Adrenal gland (tissue), 5 donors: ENCODE measurements at regions not wholly inside any gene's neighbourhood (a gene's known extent, or its start where the extent isn't known, plus 50 kb on each side); places are given as distances from the start of the nearest gene placed in this dataset.

Source experiments
- CTCF ChIP-seq, 6 experiments: fragments of 450-650 bp in 4 of 6; fragments of 200-600 bp in 2 of 6; sonication (generic) in 1 of 6; IDR thresholded peaks; 1 replicate in 5 of 6; 2 replicates in 1 of 6; pipeline versions ENCODE4 v1.5.1 to v1.8.0; 2016 to 2021; ENCODE audit warnings: antibody characterized with exemption in 6 of 6, mild to moderate bottlenecking in 2 of 6, moderate library complexity in 1 of 6
- POLR2A ChIP-seq, 2 donors: fragments of 450-650 bp; IDR thresholded peaks; one replicate each; pipeline ENCODE4 v1.6.1; 2017; ENCODE audit warnings: antibody characterized with exemption in 2 of 2, mild to moderate bottlenecking in 2 of 2, moderate library complexity in 1 of 2
- donor health status: DM: no; HTN: no; CAD: no.

DNA sequence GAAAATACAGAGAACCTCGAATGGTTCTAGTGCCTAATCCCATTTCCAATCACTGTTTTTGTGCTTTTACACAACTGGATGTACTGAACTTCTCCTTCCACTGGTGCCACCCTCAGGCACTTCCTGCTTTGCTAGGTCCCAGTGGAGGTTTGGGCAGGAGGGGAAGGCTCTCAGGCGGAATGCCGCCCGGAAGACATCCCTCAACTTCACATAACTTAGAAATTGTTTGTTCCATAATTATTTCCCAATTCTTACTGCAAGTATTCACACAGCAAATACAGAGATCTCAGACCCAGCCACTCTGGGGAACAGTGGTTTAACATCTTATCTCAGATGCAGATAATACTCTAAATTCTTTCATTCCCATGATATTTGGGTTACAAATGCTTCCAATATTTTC lies 195.7 kb upstream of the IPO5 start:
- TF ChIP-seq CTCF (IDR thresholded peaks at IDR 0.05), result no peak
- no peak for TF ChIP-seq POLR2A (IDR thresholded peaks at IDR 0.05)
